GM23248 (cell line): ENCODE measurements at regions not wholly inside any gene's neighbourhood (a gene's known extent, or its start where the extent isn't known, plus 50 kb on each side); places are given as distances from the start of the nearest gene placed in this dataset.

Experiments
- EZH2 ChIP-seq: fragments of 200-600 bp; sonication (generic); IDR thresholded peaks from 2 replicates; pipeline ENCODE4 v1.6.1; 2018; ENCODE audit warnings: antibody characterized with exemption, mild to moderate bottlenecking; ENCODE audit not compliant: insufficient read depth, poor library complexity, severe bottlenecking
- EZH2phosphoT487 ChIP-seq: fragments of 200-600 bp; sonication (generic); IDR thresholded peaks from 2 replicates; pipeline ENCODE4 v1.6.1; 2018; ENCODE audit warnings: antibody characterized with exemption, moderate library complexity, mild to moderate bottlenecking, low read depth; ENCODE audit not compliant: insufficient read depth

GRCh38 chr20:17029698-17030097 is 197.1 kb upstream of the PCSK2 start:
- TF ChIP-seq EZH2, result no peak
- no peak for TF ChIP-seq EZH2phosphoT487
